ENCODE measurements at regions not wholly inside any gene's neighbourhood (a gene's known extent, or its start where the extent isn't known, plus 50 kb on each side); places are given as distances from the start of the nearest gene placed in this dataset.

DNA sequence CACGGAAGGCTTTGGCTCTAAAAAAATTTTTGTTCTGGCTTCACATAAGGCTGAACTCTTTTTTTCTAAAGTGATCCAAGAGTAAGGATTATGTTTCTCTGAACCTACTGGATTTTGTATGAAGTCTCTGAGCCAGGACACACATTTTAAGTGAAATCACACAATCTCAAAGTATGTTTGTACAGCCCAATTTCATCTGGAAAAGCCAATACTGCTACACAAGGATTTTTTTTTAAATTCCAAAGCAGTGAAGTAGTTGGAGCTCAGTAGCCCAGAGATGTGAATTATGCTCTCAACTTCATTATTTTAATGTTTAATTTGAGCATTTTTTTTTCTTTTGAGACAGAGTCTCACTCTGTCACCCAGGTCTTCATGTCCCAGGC lies 243.9 kb downstream of the FAM43A start:
- TF ChIP-seq EZH2 (IDR thresholded peaks at IDR 0.05) (no peak), EZH2phosphoT487 (IDR thresholded peaks at IDR 0.05) (no peak)
- TF ChIP-seq, protein P1, sequence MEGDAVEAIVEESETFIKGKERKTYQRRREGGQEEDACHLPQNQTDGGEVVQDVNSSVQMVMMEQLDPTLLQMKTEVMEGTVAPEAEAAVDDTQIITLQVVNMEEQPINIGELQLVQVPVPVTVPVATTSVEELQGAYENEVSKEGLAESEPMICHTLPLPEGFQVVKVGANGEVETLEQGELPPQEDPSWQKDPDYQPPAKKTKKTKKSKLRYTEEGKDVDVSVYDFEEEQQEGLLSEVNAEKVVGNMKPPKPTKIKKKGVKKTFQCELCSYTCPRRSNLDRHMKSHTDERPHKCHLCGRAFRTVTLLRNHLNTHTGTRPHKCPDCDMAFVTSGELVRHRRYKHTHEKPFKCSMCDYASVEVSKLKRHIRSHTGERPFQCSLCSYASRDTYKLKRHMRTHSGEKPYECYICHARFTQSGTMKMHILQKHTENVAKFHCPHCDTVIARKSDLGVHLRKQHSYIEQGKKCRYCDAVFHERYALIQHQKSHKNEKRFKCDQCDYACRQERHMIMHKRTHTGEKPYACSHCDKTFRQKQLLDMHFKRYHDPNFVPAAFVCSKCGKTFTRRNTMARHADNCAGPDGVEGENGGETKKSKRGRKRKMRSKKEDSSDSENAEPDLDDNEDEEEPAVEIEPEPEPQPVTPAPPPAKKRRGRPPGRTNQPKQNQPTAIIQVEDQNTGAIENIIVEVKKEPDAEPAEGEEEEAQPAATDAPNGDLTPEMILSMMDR (IDR thresholded peaks at IDR 0.05) = no peak
